NB4 (cell line): ENCODE measurements at regions not wholly inside any gene's neighbourhood (a gene's known extent, or its start where the extent isn't known, plus 50 kb on each side); places are given as distances from the start of the nearest gene placed in this dataset.

ENCODE experiments used
- CTCF ChIP-seq: IDR thresholded peaks from one replicate; pipeline ENCODE4 v1.5.1; 2012; ENCODE audit warnings: low read depth, low read length
- MAX ChIP-seq: IDR thresholded peaks from 2 replicates; pipeline ENCODE4 v1.6.1; 2011; ENCODE audit warnings: low read depth, low read length
- MYC ChIP-seq: IDR thresholded peaks from 2 replicates; pipeline ENCODE4 v1.6.1; 2011; ENCODE audit warnings: low read depth, low read length
- POLR2A ChIP-seq: IDR thresholded peaks from 2 replicates; pipeline ENCODE4 v1.6.1; 2011; ENCODE audit warnings: mild to moderate bottlenecking; ENCODE audit not compliant: insufficient read length; ENCODE audit errors: extremely low read depth

GRCh38 chr16:13480801-13481200 is 439.2 kb upstream of the ERCC4 start:
- no peak for TF ChIP-seq CTCF
- TF ChIP-seq POLR2A, result no peak
- no peak for TF ChIP-seq MAX
- TF ChIP-seq MYC, result no peak
